ENCODE measurements at regions not wholly inside any gene's neighbourhood (a gene's known extent, or its start where the extent isn't known, plus 50 kb on each side); places are given as distances from the start of the nearest gene placed in this dataset.
"Not testable (repeated sequence)": the region's sequence is repeated elsewhere in the genome, so short reads cannot be mapped to it uniquely, and the experiment has no call there.

GRCh38 chr10:45564303-45564959, 108.1 kb downstream of the ZFAND4 start:
- no peak overlapping the region for H3K27ac ChIP-seq
- no peak for DNase-seq (ENCODE audit: low read depth, low spot score)

GRCh38 chr10:45561952-45562351, 110.6 kb downstream of the ZFAND4 start:
- no peak overlapping the region for H3K27ac ChIP-seq
- no peak for DNase-seq (ENCODE audit: low read depth, low spot score)

- H3K27ac ChIP-seq = no peak overlapping the region
- DNase-seq (ENCODE audit: low read depth, low spot score) = no peak
Observed at GRCh38 chr10:45560262-45560661, 112.3 kb downstream of the ZFAND4 start.

- no peak for DNase-seq (ENCODE audit: low read depth, low spot score)
- no peak overlapping the region for H3K27ac ChIP-seq
Observed at GRCh38 chr10:45558425-45558824, 114.1 kb downstream of the ZFAND4 start.

GRCh38 chr10:45557275-45557905, 115.2 kb downstream of the ZFAND4 start:
- DNase-seq (ENCODE audit: low read depth, low spot score) = no peak
- no peak overlapping the region for H3K27ac ChIP-seq

- DNase-seq (ENCODE audit: low read depth, low spot score) = no peak
- no peak overlapping the region for H3K27ac ChIP-seq
Observed at GRCh38 chr10:45555795-45556194, 116.8 kb downstream of the ZFAND4 start.

GRCh38 chr10:45555332-45555731, 117.2 kb downstream of the ZFAND4 start:
- H3K27ac ChIP-seq; DNase-seq (ENCODE audit: low read depth, low spot score): not testable (repeated sequence)

GRCh38 chr10:45553613-45554012, 119.0 kb downstream of the ZFAND4 start:
- no peak overlapping the region for H3K27ac ChIP-seq
- peak; percentile 45 for DNase-seq (ENCODE audit: low read depth, low spot score)

- no peak for DNase-seq (ENCODE audit: low read depth, low spot score)
- H3K27ac ChIP-seq = no peak overlapping the region
Observed at GRCh38 chr10:45553155-45553554, 119.4 kb downstream of the ZFAND4 start.

- H3K27ac ChIP-seq = no peak overlapping the region
Observed at GRCh38 chr10:45552476-45552875, 120.1 kb downstream of the ZFAND4 start.

GRCh38 chr10:45550903-45551786, 121.4 kb downstream of the ZFAND4 start:
- no peak for DNase-seq (ENCODE audit: low read depth, low spot score)
- H3K27ac ChIP-seq = no peak overlapping the region

More at GRCh38 chr10:45552476-45552875, 120.1 kb downstream of the ZFAND4 start:
- no peak for DNase-seq (ENCODE audit: low read depth, low spot score)

- DNase-seq (ENCODE audit: low read depth, low spot score) = no peak
Observed at GRCh38 chr10:45548068-45548467, 124.5 kb downstream of the ZFAND4 start.

GRCh38 chr10:45547207-45547606, 125.4 kb downstream of the ZFAND4 start:
- H3K27ac ChIP-seq = no peak overlapping the region
- no peak for DNase-seq (ENCODE audit: low read depth, low spot score)

More at GRCh38 chr10:45548068-45548467, 124.5 kb downstream of the ZFAND4 start:
- no peak overlapping the region for H3K27ac ChIP-seq

GRCh38 chr10:45545150-45545549, 127.4 kb downstream of the ZFAND4 start:
- DNase-seq (ENCODE audit: low read depth, low spot score) = no peak
- H3K27ac ChIP-seq = no peak overlapping the region

- no peak overlapping the region for H3K27ac ChIP-seq
- DNase-seq (ENCODE audit: low read depth, low spot score) = no peak
Observed at GRCh38 chr10:45544191-45544590, 128.4 kb downstream of the ZFAND4 start.

- H3K27ac ChIP-seq; DNase-seq (ENCODE audit: low read depth, low spot score): not testable (repeated sequence)
Observed at GRCh38 chr10:45541032-45541431, 131.5 kb downstream of the ZFAND4 start.

- H3K27ac ChIP-seq; DNase-seq (ENCODE audit: low read depth, low spot score): not testable (repeated sequence)
Observed at GRCh38 chr10:45540589-45540988, 132.0 kb downstream of the ZFAND4 start.

- not testable (repeated sequence) for H3K27ac ChIP-seq; DNase-seq (ENCODE audit: low read depth, low spot score)
Observed at GRCh38 chr10:45539569-45539968, 133.0 kb downstream of the ZFAND4 start.

GRCh38 chr10:45534572-45534971, 138.0 kb downstream of the ZFAND4 start:
- no peak overlapping the region for H3K27ac ChIP-seq
- no peak for DNase-seq (ENCODE audit: low read depth, low spot score)

- H3K27ac ChIP-seq = no peak overlapping the region
- DNase-seq (ENCODE audit: low read depth, low spot score) = no peak
Observed at GRCh38 chr10:45532480-45532879, 140.1 kb downstream of the ZFAND4 start.
